ENCODE measurements at regions not wholly inside any gene's neighbourhood (a gene's known extent, or its start where the extent isn't known, plus 50 kb on each side); places are given as distances from the start of the nearest gene placed in this dataset.

GRCh38 chr12:58034311-58034710 is 92.9 kb downstream of the ATP23 start:
- intact Hi-C loops (cut with micrococcal nuclease) = no loop called here
- no peaks in the 10 kb centered on the region for H3K27me3 ChIP-seq (ENCODE audit: control insufficient read depth, insufficient read depth, low read length)
- Mint-ChIP-seq H3K9me3 (peaks cover 13% of the 10 kb centered on the region in 2 donors), H3K27ac (no peak overlapping the region), H3K27me3 (ENCODE audit: low read depth in 2 of 2) (peaks cover 0 to 3% of the 10 kb centered on the region in 2 donors), H3K36me3 (peaks cover 19% of the 10 kb centered on the region), H3K4me3 (no peak overlapping the region), H3K4me1 (no peaks in the 10 kb centered on the region)
- H3K27ac ChIP-seq (ENCODE audit: low read length) = no peak overlapping the region
- no peak overlapping the region for H3K4me3 ChIP-seq (ENCODE audit: low read length)
- ATAC-seq = no peak
- no peak for DNase-seq
- H3K36me3 ChIP-seq (ENCODE audit: control insufficient read depth, insufficient read depth, low read length) = no peaks in the 10 kb centered on the region
- peaks cover 13% of the 10 kb centered on the region for H3K9me3 ChIP-seq (ENCODE audit: control insufficient read depth, insufficient read depth, low read length)
- TF ChIP-seq CTCF (IDR thresholded peaks at IDR 0.05) = no peak
- no peaks in the 10 kb centered on the region for H3K4me1 ChIP-seq (ENCODE audit: control insufficient read depth, insufficient read depth, low read length)
- WGBS (ENCODE audit: insufficient coverage) = 100% methylated on average over 3 of the region's 3 CpGs

GRCh38 chr12:58034712-58035111 is 93.3 kb downstream of the ATP23 start:
- H3K4me3 ChIP-seq (ENCODE audit: low read length) = no peak overlapping the region
- H3K27ac ChIP-seq (ENCODE audit: low read length) = no peak overlapping the region
- Mint-ChIP-seq H3K27ac (no peak overlapping the region), H3K4me3 (no peak overlapping the region), H3K27me3 (ENCODE audit: low read depth in 2 of 2) (peaks cover 0 to 3% of the 10 kb centered on the region in 2 donors), H3K36me3 (peaks cover 19% of the 10 kb centered on the region), H3K4me1 (no peaks in the 10 kb centered on the region), H3K9me3 (peaks cover 13% of the 10 kb centered on the region in 2 donors)
- H3K4me1 ChIP-seq (ENCODE audit: control insufficient read depth, insufficient read depth, low read length) = no peaks in the 10 kb centered on the region
- no peaks in the 10 kb centered on the region for H3K36me3 ChIP-seq (ENCODE audit: control insufficient read depth, insufficient read depth, low read length)
- ATAC-seq = no peak
- no peak for TF ChIP-seq CTCF (IDR thresholded peaks at IDR 0.05)
- DNase-seq = no peak
- H3K27me3 ChIP-seq (ENCODE audit: control insufficient read depth, insufficient read depth, low read length) = no peaks in the 10 kb centered on the region
- peaks cover 13% of the 10 kb centered on the region for H3K9me3 ChIP-seq (ENCODE audit: control insufficient read depth, insufficient read depth, low read length)
- intact Hi-C loops (cut with micrococcal nuclease) = no loop called here
- WGBS (ENCODE audit: insufficient coverage) = 55% methylated on average over 1 of the region's 1 CpG

- Histone ChIP-seq H3K27me3 (ENCODE audit: control insufficient read depth, insufficient read depth, low read length) (no peaks in the 10 kb centered on the region), H3K4me1 (ENCODE audit: control insufficient read depth, insufficient read depth, low read length) (no peaks in the 10 kb centered on the region), H3K4me3 (ENCODE audit: low read length) (no peak overlapping the region), H3K9me3 (ENCODE audit: control insufficient read depth, insufficient read depth, low read length) (no peaks in the 10 kb centered on the region), H3K27ac (ENCODE audit: low read length) (no peak overlapping the region), H3K36me3 (ENCODE audit: control insufficient read depth, insufficient read depth, low read length) (no peaks in the 10 kb centered on the region)
- no peak overlapping the region for H3K4me3 Mint-ChIP-seq
- no peak for DNase-seq
- no peak for ATAC-seq
- H3K27ac Mint-ChIP-seq = no peak overlapping the region
- H3K9me3 Mint-ChIP-seq = peaks cover 8 to 13% of the 10 kb centered on the region in 2 donors
- intact Hi-C loops (cut with micrococcal nuclease) = no loop called here
- H3K36me3 Mint-ChIP-seq = peaks cover 14% of the 10 kb centered on the region
- no peak for TF ChIP-seq CTCF (IDR thresholded peaks at IDR 0.05)
- no peaks in the 10 kb centered on the region for H3K4me1 Mint-ChIP-seq
- peaks cover 19 to 20% of the 10 kb centered on the region in 2 donors for H3K27me3 Mint-ChIP-seq (ENCODE audit: low read depth in 2 of 2)
- WGBS (ENCODE audit: insufficient coverage) = 100% methylated on average over 2 of the region's 2 CpGs
Observed at GRCh38 chr12:58041441-58041840, 100.1 kb downstream of the ATP23 start.

GRCh38 chr12:58044966-58045365 is 103.6 kb downstream of the ATP23 start:
- DNase-seq = no peak
- peaks cover 2 to 11% of the 10 kb centered on the region in 2 donors for H3K9me3 Mint-ChIP-seq
- no peak overlapping the region for H3K4me3 ChIP-seq (ENCODE audit: low read length)
- H3K27ac ChIP-seq (ENCODE audit: low read length) = no peak overlapping the region
- TF ChIP-seq CTCF (IDR thresholded peaks at IDR 0.05) = no peak
- no peaks in the 10 kb centered on the region for H3K36me3 ChIP-seq (ENCODE audit: control insufficient read depth, insufficient read depth, low read length)
- H3K27me3 Mint-ChIP-seq (ENCODE audit: low read depth in 2 of 2) = peaks cover 21 to 25% of the 10 kb centered on the region in 2 donors
- H3K9me3 ChIP-seq (ENCODE audit: control insufficient read depth, insufficient read depth, low read length) = no peaks in the 10 kb centered on the region
- no peaks in the 10 kb centered on the region for H3K4me1 ChIP-seq (ENCODE audit: control insufficient read depth, insufficient read depth, low read length)
- no peaks in the 10 kb centered on the region for H3K27me3 ChIP-seq (ENCODE audit: control insufficient read depth, insufficient read depth, low read length)
- no peak overlapping the region for H3K4me3 Mint-ChIP-seq
- intact Hi-C loops (cut with micrococcal nuclease) = no loop called here
- ATAC-seq = no peak
- no peaks in the 10 kb centered on the region for H3K4me1 Mint-ChIP-seq
- H3K27ac Mint-ChIP-seq = no peak overlapping the region
- no peaks in the 10 kb centered on the region for H3K36me3 Mint-ChIP-seq

Measured in natural killer cell (primary cell).